ENCODE measurements at regions not wholly inside any gene's neighbourhood (a gene's known extent, or its start where the extent isn't known, plus 50 kb on each side); places are given as distances from the start of the nearest gene placed in this dataset.

GRCh38 chr1:175814885-175815284 lies 71.5 kb upstream of the TNR start:
- TF ChIP-seq CTCF (IDR thresholded peaks at IDR 0.05; ENCODE audit: borderline replicate concordance, control extremely low read depth, extremely low read depth, insufficient read depth, missing control alignments): no peak
- in situ Hi-C loops (cut with MboI; ENCODE audit: low sequenced_read_pairs, unreplicated experiment): no loop called here
- DNase-seq (ENCODE audit: low spot score): no peak

GRCh38 chr1:175812936-175813335 lies 69.5 kb upstream of the TNR start:
- no peak for TF ChIP-seq CTCF (IDR thresholded peaks at IDR 0.05; ENCODE audit: borderline replicate concordance, control extremely low read depth, extremely low read depth, insufficient read depth, missing control alignments)
- DNase-seq (ENCODE audit: low spot score): no peak
- in situ Hi-C loops (cut with MboI; ENCODE audit: low sequenced_read_pairs, unreplicated experiment): no loop called here

GRCh38 chr1:175810305-175810704 lies 66.9 kb upstream of the TNR start:
- TF ChIP-seq CTCF (IDR thresholded peaks at IDR 0.05; ENCODE audit: borderline replicate concordance, control extremely low read depth, extremely low read depth, insufficient read depth, missing control alignments): no peak
- in situ Hi-C loops (cut with MboI; ENCODE audit: low sequenced_read_pairs, unreplicated experiment): no loop called here
- no peak for DNase-seq (ENCODE audit: low spot score)

- no peak for TF ChIP-seq CTCF (IDR thresholded peaks at IDR 0.05; ENCODE audit: borderline replicate concordance, control extremely low read depth, extremely low read depth, insufficient read depth, missing control alignments)
- DNase-seq (ENCODE audit: low spot score): no peak
- in situ Hi-C loops (cut with MboI; ENCODE audit: low sequenced_read_pairs, unreplicated experiment): no loop called here
Measured at GRCh38 chr1:175808999-175809398, 65.6 kb upstream of the TNR start.

GRCh38 chr1:175808573-175808972 lies 65.2 kb upstream of the TNR start:
- TF ChIP-seq CTCF (IDR thresholded peaks at IDR 0.05; ENCODE audit: borderline replicate concordance, control extremely low read depth, extremely low read depth, insufficient read depth, missing control alignments): no peak
- no peak for DNase-seq (ENCODE audit: low spot score)
- in situ Hi-C loops (cut with MboI; ENCODE audit: low sequenced_read_pairs, unreplicated experiment): no loop called here

GRCh38 chr1:175804561-175804960 lies 61.2 kb upstream of the TNR start:
- DNase-seq (ENCODE audit: low spot score): no peak
- in situ Hi-C loops (cut with MboI; ENCODE audit: low sequenced_read_pairs, unreplicated experiment): no loop called here
- no peak for TF ChIP-seq CTCF (IDR thresholded peaks at IDR 0.05; ENCODE audit: borderline replicate concordance, control extremely low read depth, extremely low read depth, insufficient read depth, missing control alignments)

- in situ Hi-C loops (cut with MboI; ENCODE audit: low sequenced_read_pairs, unreplicated experiment): no loop called here
- no peak for TF ChIP-seq CTCF (IDR thresholded peaks at IDR 0.05; ENCODE audit: borderline replicate concordance, control extremely low read depth, extremely low read depth, insufficient read depth, missing control alignments)
- DNase-seq (ENCODE audit: low spot score): no peak
Measured at GRCh38 chr1:175803413-175803812, 60.0 kb upstream of the TNR start.
